Neural cell (in vitro differentiated cells): ENCODE measurements at regions not wholly inside any gene's neighbourhood (a gene's known extent, or its start where the extent isn't known, plus 50 kb on each side); places are given as distances from the start of the nearest gene placed in this dataset.

ENCODE experiments used
- H2AFZ ChIP-seq: fragments of 200-600, 300-800 bp; sonication (generic), shearing (Covaris generic); 2 replicates; pipeline ENCODE4 v1.6.0; 2014; ENCODE audit warnings: low read depth, mild to moderate bottlenecking, antibody characterized with exemption, low read length, moderate library complexity
- H3F3A ChIP-seq: fragments of 200-600 bp; shearing (Covaris generic); 2 replicates; pipeline ENCODE4 v1.6.1; 2016; ENCODE audit warnings: mild to moderate bottlenecking, moderate library complexity, mixed read lengths, antibody characterized with exemption, low read length; ENCODE audit not compliant: insufficient read depth, poor library complexity, severe bottlenecking
- H3K27ac ChIP-seq: fragments of 200-600, 300-800 bp; sonication (generic), shearing (Covaris generic); 2 replicates; pipeline ENCODE4 v1.5.1; 2014; ENCODE audit warnings: mild to moderate bottlenecking, low read length, moderate library complexity
- H3K27me3 ChIP-seq: fragments of 300-800, 200-600 bp; sonication (generic), shearing (Covaris generic); 2 replicates; pipeline ENCODE4 v1.6.0; 2014; ENCODE audit warnings: mild to moderate bottlenecking, low read depth, low read length, moderate library complexity; ENCODE audit not compliant: insufficient read depth
- H3K36me3 ChIP-seq: fragments of 300-800, 200-600 bp; sonication (generic), shearing (Covaris generic); 2 replicates; pipeline ENCODE4 v1.5.1; 2014; ENCODE audit warnings: mild to moderate bottlenecking, antibody characterized with exemption, low read length, moderate library complexity; ENCODE audit not compliant: insufficient read depth
- H3K4me2 ChIP-seq: fragments of 300-800, 200-600 bp; sonication (generic), shearing (Covaris generic); 2 replicates; pipeline ENCODE4 v1.6.0; 2014; ENCODE audit warnings: mild to moderate bottlenecking, low read length
- H3K4me3 ChIP-seq: fragments of 300-800, 200-600 bp; sonication (generic), shearing (Covaris generic); 2 replicates; pipeline ENCODE4 v1.5.1; 2014; ENCODE audit warnings: mild to moderate bottlenecking, low read length, moderate library complexity
- H3K79me2 ChIP-seq: fragments of 200-600 bp; shearing (Covaris generic); replicated peaks from 2 replicates; pipeline ENCODE4 v1.6.0; 2014; ENCODE audit warnings: mild to moderate bottlenecking, low read length, moderate library complexity; ENCODE audit not compliant: insufficient read depth
- H3K9ac ChIP-seq: fragments of 300-800, 200-600 bp; sonication (generic), shearing (Covaris generic); 2 replicates; pipeline ENCODE4 v1.6.1; 2016; ENCODE audit warnings: mild to moderate bottlenecking, low read length, mixed read lengths
- H3K9me2 ChIP-seq: fragments of 200-600 bp; shearing (Covaris generic); 2 replicates; pipeline ENCODE4 v1.6.1; 2016; ENCODE audit warnings: mild to moderate bottlenecking, low read length, mixed read lengths; ENCODE audit not compliant: insufficient read depth
- H3K9me3 ChIP-seq: fragments of 200-600, 300-800 bp; sonication (generic), shearing (Covaris generic); 2 replicates; pipeline ENCODE4 v1.6.1; 2016; ENCODE audit warnings: mild to moderate bottlenecking, mixed run types, low read length, moderate library complexity, mixed read lengths
- H4K20me1 ChIP-seq: fragments of 200-600 bp; shearing (Covaris generic); 2 replicates; pipeline ENCODE4 v1.6.1; 2016; ENCODE audit warnings: mild to moderate bottlenecking, mixed run types; ENCODE audit not compliant: insufficient read depth
- EP300 ChIP-seq: fragments of 450-650 bp; conservative IDR thresholded peaks from 2 replicates; pipeline ENCODE4 v1.6.1; 2014; ENCODE audit warnings: antibody characterized with exemption, mild to moderate bottlenecking, moderate library complexity; ENCODE audit not compliant: poor library complexity, severe bottlenecking
- EZH2 ChIP-seq: fragments of 200-600, 300-800 bp; shearing (Covaris generic), sonication (generic); IDR thresholded peaks from 2 replicates; pipeline ENCODE4 v1.6.1; 2014; ENCODE audit warnings: antibody characterized with exemption, low read length, borderline replicate concordance, mild to moderate bottlenecking; ENCODE audit not compliant: insufficient read depth, poor library complexity, severe bottlenecking
- MXI1 ChIP-seq: fragments of 450-650 bp; conservative IDR thresholded peaks from 2 replicates; pipeline ENCODE4 v1.6.1; 2014; ENCODE audit warnings: antibody characterized with exemption, mild to moderate bottlenecking; ENCODE audit not compliant: poor library complexity, severe bottlenecking
- POLR2AphosphoS5 ChIP-seq: IDR thresholded peaks from 2 replicates; pipeline ENCODE4 v1.6.1; 2012
- RAD21 ChIP-seq: fragments of 450-650 bp; conservative IDR thresholded peaks from 2 replicates; pipeline ENCODE4 v1.6.1; 2014; ENCODE audit warnings: antibody characterized with exemption, mild to moderate bottlenecking, moderate library complexity
- SMC3 ChIP-seq: fragments of 450-650 bp; conservative IDR thresholded peaks from 2 replicates; pipeline ENCODE4 v1.6.1; 2014; ENCODE audit warnings: antibody characterized with exemption, mild to moderate bottlenecking, moderate library complexity; ENCODE audit not compliant: poor library complexity
- TAF1 ChIP-seq: IDR thresholded peaks from 2 replicates; pipeline ENCODE4 v1.6.1; 2012; ENCODE audit warnings: low read depth
- TF ChIP-seq, protein P1 (sequence below): fragments of 450-650 bp; IDR thresholded peaks from 2 replicates; pipeline ENCODE4 v1.5.1; 2014; ENCODE audit warnings: antibody characterized with exemption, mild to moderate bottlenecking, moderate library complexity; ENCODE audit not compliant: poor library complexity, severe bottlenecking
- TF ChIP-seq, protein P2 (sequence below): IDR thresholded peaks from 2 replicates; pipeline ENCODE4 v1.6.1; 2012; ENCODE audit warnings: borderline replicate concordance

GRCh38 chr16:50988441-50988840, 162.6 kb downstream of the SALL1 start:
- Histone ChIP-seq H3K27me3 (no peaks in the 10 kb centered on the region), H3K27ac (no peak overlapping the region)
- no peak for TF ChIP-seq RAD21
- TF ChIP-seq SMC3, result no peak
- TF ChIP-seq EP300, result no peak
- no peak for TF ChIP-seq TAF1
- TF ChIP-seq POLR2AphosphoS5, result no peak
- no peak for TF ChIP-seq MXI1
- TF ChIP-seq EZH2, result no peak

GRCh38 chr16:50986453-50986852, 164.6 kb downstream of the SALL1 start:
- Histone ChIP-seq H3F3A (no peaks in the 10 kb centered on the region), H3K4me3 (no peak overlapping the region), H2AFZ (no peak overlapping the region), H3K79me2 (no peaks in the 10 kb centered on the region), H3K27ac (no peak overlapping the region), H3K9me3 (no peaks in the 10 kb centered on the region), H3K9me2 (no peaks in the 10 kb centered on the region), H4K20me1 (no peaks in the 10 kb centered on the region), H3K36me3 (no peaks in the 10 kb centered on the region), H3K27me3 (no peaks in the 10 kb centered on the region), H3K4me2 (no peak overlapping the region), H3K9ac (no peak overlapping the region)
- TF ChIP-seq, protein P1, sequence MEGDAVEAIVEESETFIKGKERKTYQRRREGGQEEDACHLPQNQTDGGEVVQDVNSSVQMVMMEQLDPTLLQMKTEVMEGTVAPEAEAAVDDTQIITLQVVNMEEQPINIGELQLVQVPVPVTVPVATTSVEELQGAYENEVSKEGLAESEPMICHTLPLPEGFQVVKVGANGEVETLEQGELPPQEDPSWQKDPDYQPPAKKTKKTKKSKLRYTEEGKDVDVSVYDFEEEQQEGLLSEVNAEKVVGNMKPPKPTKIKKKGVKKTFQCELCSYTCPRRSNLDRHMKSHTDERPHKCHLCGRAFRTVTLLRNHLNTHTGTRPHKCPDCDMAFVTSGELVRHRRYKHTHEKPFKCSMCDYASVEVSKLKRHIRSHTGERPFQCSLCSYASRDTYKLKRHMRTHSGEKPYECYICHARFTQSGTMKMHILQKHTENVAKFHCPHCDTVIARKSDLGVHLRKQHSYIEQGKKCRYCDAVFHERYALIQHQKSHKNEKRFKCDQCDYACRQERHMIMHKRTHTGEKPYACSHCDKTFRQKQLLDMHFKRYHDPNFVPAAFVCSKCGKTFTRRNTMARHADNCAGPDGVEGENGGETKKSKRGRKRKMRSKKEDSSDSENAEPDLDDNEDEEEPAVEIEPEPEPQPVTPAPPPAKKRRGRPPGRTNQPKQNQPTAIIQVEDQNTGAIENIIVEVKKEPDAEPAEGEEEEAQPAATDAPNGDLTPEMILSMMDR, result no peak
- TF ChIP-seq RAD21, result no peak
- TF ChIP-seq POLR2AphosphoS5, result no peak
- no peak for TF ChIP-seq SMC3

More at GRCh38 chr16:50988441-50988840, 162.6 kb downstream of the SALL1 start:
- Histone ChIP-seq H3K9ac (no peak overlapping the region), H3K79me2 (no peaks in the 10 kb centered on the region), H3K9me3 (no peaks in the 10 kb centered on the region), H3F3A (no peaks in the 10 kb centered on the region), H2AFZ (no peak overlapping the region), H3K4me2 (no peak overlapping the region), H3K36me3 (no peaks in the 10 kb centered on the region), H3K4me3 (no peak overlapping the region), H4K20me1 (no peaks in the 10 kb centered on the region), H3K9me2 (no peaks in the 10 kb centered on the region)

DNA sequence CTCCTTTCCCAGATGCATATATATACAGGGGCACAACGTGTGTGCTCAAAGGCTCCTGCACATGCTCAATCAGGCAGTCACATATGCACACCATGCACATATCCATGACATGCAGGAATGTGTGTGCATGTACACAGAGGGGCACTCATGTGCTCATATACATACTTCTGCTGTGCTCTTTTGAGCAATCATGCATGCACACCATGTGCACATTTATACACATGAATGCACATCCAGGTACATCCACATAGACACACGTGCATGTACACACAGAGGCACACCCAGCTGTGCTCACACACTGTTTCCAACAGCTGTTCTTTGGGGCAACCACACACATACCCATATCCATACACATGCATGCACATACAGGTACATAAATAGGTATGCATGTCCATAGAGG, 165.3 kb downstream of the SALL1 start:
- Histone ChIP-seq H3K9me2 (no peaks in the 10 kb centered on the region), H3K27ac (no peak overlapping the region), H3K9ac (no peak overlapping the region), H3F3A (no peaks in the 10 kb centered on the region), H3K9me3 (no peaks in the 10 kb centered on the region), H3K36me3 (no peaks in the 10 kb centered on the region), H3K27me3 (no peaks in the 10 kb centered on the region), H4K20me1 (no peaks in the 10 kb centered on the region), H3K79me2 (no peaks in the 10 kb centered on the region), H2AFZ (no peak overlapping the region), H3K4me3 (no peak overlapping the region), H3K4me2 (no peak overlapping the region)
- no peak for TF ChIP-seq RAD21
- no peak for TF ChIP-seq EZH2
- TF ChIP-seq SMC3, result no peak
- no peak for TF ChIP-seq POLR2AphosphoS5

DNA sequence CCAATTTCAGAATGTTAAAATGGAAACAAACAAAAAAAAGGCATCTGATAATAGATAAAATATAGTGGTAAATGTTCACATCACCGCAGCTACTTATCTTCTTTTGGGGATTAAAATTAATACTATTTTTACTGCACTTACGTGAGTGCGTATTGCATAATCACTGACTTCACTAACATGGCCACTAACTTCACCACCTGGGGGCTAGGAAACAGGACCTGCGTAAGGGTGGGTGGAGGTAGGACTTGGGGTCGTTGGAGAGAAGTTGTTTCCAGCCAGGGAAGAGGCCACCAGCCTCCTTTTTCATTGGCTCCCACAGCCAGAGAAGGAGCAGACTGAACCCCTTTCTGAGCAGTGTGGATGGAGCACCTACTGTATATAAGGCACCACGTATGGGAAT, 166.4 kb downstream of the SALL1 start:
- no peak overlapping the region for H3K4me2 ChIP-seq
- no peaks in the 10 kb centered on the region for H3K9me2 ChIP-seq
- no peaks in the 10 kb centered on the region for H3K79me2 ChIP-seq
- no peaks in the 10 kb centered on the region for H3K27me3 ChIP-seq
- H2AFZ ChIP-seq, result no peak overlapping the region
- H4K20me1 ChIP-seq, result no peaks in the 10 kb centered on the region
- no peaks in the 10 kb centered on the region for H3K36me3 ChIP-seq
- no peak overlapping the region for H3K4me3 ChIP-seq
- no peak overlapping the region for H3K27ac ChIP-seq
- no peak for TF ChIP-seq EP300
- TF ChIP-seq, protein P2, sequence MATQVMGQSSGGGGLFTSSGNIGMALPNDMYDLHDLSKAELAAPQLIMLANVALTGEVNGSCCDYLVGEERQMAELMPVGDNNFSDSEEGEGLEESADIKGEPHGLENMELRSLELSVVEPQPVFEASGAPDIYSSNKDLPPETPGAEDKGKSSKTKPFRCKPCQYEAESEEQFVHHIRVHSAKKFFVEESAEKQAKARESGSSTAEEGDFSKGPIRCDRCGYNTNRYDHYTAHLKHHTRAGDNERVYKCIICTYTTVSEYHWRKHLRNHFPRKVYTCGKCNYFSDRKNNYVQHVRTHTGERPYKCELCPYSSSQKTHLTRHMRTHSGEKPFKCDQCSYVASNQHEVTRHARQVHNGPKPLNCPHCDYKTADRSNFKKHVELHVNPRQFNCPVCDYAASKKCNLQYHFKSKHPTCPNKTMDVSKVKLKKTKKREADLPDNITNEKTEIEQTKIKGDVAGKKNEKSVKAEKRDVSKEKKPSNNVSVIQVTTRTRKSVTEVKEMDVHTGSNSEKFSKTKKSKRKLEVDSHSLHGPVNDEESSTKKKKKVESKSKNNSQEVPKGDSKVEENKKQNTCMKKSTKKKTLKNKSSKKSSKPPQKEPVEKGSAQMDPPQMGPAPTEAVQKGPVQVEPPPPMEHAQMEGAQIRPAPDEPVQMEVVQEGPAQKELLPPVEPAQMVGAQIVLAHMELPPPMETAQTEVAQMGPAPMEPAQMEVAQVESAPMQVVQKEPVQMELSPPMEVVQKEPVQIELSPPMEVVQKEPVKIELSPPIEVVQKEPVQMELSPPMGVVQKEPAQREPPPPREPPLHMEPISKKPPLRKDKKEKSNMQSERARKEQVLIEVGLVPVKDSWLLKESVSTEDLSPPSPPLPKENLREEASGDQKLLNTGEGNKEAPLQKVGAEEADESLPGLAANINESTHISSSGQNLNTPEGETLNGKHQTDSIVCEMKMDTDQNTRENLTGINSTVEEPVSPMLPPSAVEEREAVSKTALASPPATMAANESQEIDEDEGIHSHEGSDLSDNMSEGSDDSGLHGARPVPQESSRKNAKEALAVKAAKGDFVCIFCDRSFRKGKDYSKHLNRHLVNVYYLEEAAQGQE, result no peak
- no peak for TF ChIP-seq EZH2
- no peak for TF ChIP-seq RAD21
- no peak for TF ChIP-seq POLR2AphosphoS5
- TF ChIP-seq MXI1, result no peak
- TF ChIP-seq TAF1, result no peak
- no peak for TF ChIP-seq SMC3
- TF ChIP-seq, protein P1, result no peak
- no peaks in the 10 kb centered on the region for H3K9me3 ChIP-seq
- H3F3A ChIP-seq, result no peaks in the 10 kb centered on the region
- no peak overlapping the region for H3K9ac ChIP-seq
